SK-N-SH treated with all-trans-retinoic acid at 6 μM for 48 hours (cell line): ENCODE measurements at regions not wholly inside any gene's neighbourhood (a gene's known extent, or its start where the extent isn't known, plus 50 kb on each side); places are given as distances from the start of the nearest gene placed in this dataset.

Source experiments
- ATAC-seq: fragments of 200-7000 bp; cut with Tn5 transposase; 3 replicates; pipeline ENCODE4 v1.9.1; 2020; ENCODE audit warnings: mild to moderate bottlenecking, moderate library complexity
- ARNTL ChIP-seq: fragments of 450-650 bp; formaldehyde crosslinking; IDR thresholded peaks from 2 replicates; pipeline ENCODE4 v1.5.0; 2020; ENCODE audit warnings: low read depth, mild to moderate bottlenecking, moderate library complexity, borderline replicate concordance
- BACH2 ChIP-seq: fragments of 250-450 bp; sonication (Bioruptor Pico); IDR thresholded peaks from 2 replicates; pipeline ENCODE4 v1.9.0; 2021; ENCODE audit warnings: mild to moderate bottlenecking, borderline replicate concordance
- CSDC2 ChIP-seq: fragments of 250-450 bp; sonication (Bioruptor Pico); IDR thresholded peaks from 2 replicates; pipeline ENCODE4 v1.5.0; 2020; ENCODE audit warnings: mild to moderate bottlenecking, moderate library complexity
- ESRRG ChIP-seq: fragments of 250-450 bp; sonication (Bioruptor Pico); IDR thresholded peaks from 2 replicates; pipeline ENCODE4 v1.6.1; 2021; ENCODE audit warnings: mild to moderate bottlenecking
- GLIS3 ChIP-seq: fragments of 250-450 bp; sonication (Bioruptor Pico); IDR thresholded peaks from 2 replicates; pipeline ENCODE4 v1.5.0; 2020; ENCODE audit warnings: mild to moderate bottlenecking, moderate library complexity
- PPARA ChIP-seq: fragments of 250-450 bp; sonication (Bioruptor Pico); IDR thresholded peaks from 2 replicates; pipeline ENCODE4 v1.5.0; 2020; ENCODE audit warnings: mild to moderate bottlenecking, borderline replicate concordance
- RARB ChIP-seq: fragments of 250-450 bp; sonication (Bioruptor Pico); IDR thresholded peaks from 2 replicates; pipeline ENCODE4 v1.8.0; 2021; ENCODE audit warnings: mild to moderate bottlenecking, moderate library complexity
- TCF4 ChIP-seq: fragments of 250-450 bp; sonication (Bioruptor Pico); IDR thresholded peaks from 2 replicates; pipeline ENCODE4 v1.8.0; 2021; ENCODE audit warnings: mild to moderate bottlenecking, moderate library complexity, borderline replicate concordance
- TOX ChIP-seq: fragments of 250-450 bp; sonication (Bioruptor Pico); IDR thresholded peaks from 2 replicates; pipeline ENCODE4 v1.8.0; 2021; ENCODE audit warnings: mild to moderate bottlenecking, moderate library complexity, borderline replicate concordance
- ZC3H10 ChIP-seq: fragments of 250-450 bp; sonication (Bioruptor Pico); IDR thresholded peaks from 2 replicates; pipeline ENCODE4 v1.5.1; 2021; ENCODE audit warnings: mild to moderate bottlenecking, moderate library complexity
- ZFP3 ChIP-seq: fragments of 250-450 bp; sonication (Bioruptor Pico); IDR thresholded peaks from 2 replicates; pipeline ENCODE4 v1.5.0; 2020; ENCODE audit warnings: mild to moderate bottlenecking, moderate library complexity
- ZFP30 ChIP-seq: fragments of 450-650 bp; formaldehyde crosslinking; IDR thresholded peaks from 2 replicates; pipeline ENCODE4 v1.5.0; 2022; ENCODE audit warnings: mild to moderate bottlenecking, moderate library complexity
- ZNF565 ChIP-seq: fragments of 450-650 bp; formaldehyde crosslinking; conservative IDR thresholded peaks from 2 replicates; pipeline ENCODE4 v1.5.0; 2020; ENCODE audit warnings: low read depth, mild to moderate bottlenecking, moderate library complexity
- ZNF70 ChIP-seq: fragments of 450-650 bp; formaldehyde crosslinking; IDR thresholded peaks from 2 replicates; pipeline ENCODE4 v1.5.0; 2020; ENCODE audit warnings: mild to moderate bottlenecking, moderate library complexity
- ZNF8 ChIP-seq: fragments of 450-650 bp; formaldehyde crosslinking; IDR thresholded peaks from 2 replicates; pipeline ENCODE4 v1.5.0; 2020; ENCODE audit warnings: mild to moderate bottlenecking, moderate library complexity
- TF ChIP-seq, protein P1 (sequence below): fragments of 250-450 bp; sonication (Bioruptor Pico); IDR thresholded peaks from 2 replicates; pipeline ENCODE4 v1.5.1; 2020; ENCODE audit warnings: low read depth, mild to moderate bottlenecking, moderate library complexity
- TF ChIP-seq, protein P2 (sequence below): fragments of 250-450 bp; sonication (Bioruptor Pico); IDR thresholded peaks from 2 replicates; pipeline ENCODE4 v1.8.0; 2021; ENCODE audit warnings: low read depth, mild to moderate bottlenecking, moderate library complexity, borderline replicate concordance
- TF ChIP-seq, protein P3 (sequence below): fragments of 250-450 bp; sonication (Bioruptor Pico); IDR thresholded peaks from 2 replicates; pipeline ENCODE4 v1.5.0; 2020; ENCODE audit warnings: mild to moderate bottlenecking, moderate library complexity

DNA sequence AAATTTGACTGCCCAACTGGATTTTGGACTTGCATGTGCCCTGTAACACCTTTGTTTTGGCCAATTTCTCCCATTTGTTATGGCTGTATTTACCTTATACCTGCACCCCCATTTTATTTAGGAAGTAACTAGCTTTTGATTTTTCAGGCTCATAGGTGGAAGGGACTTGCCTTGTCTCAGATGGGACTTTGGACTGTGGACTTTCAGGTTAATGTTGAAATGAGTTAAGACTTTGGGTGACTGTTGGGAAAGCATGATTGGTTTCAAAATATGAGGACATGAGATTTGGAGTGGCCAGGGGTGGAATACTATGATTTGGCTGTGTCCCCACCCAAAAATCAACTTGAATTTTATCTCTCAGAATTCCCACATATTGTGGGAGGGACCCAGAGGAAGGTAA is 490.2 kb downstream of the PRR16 start:
- ATAC-seq = no peak
- TF ChIP-seq, protein P1, sequence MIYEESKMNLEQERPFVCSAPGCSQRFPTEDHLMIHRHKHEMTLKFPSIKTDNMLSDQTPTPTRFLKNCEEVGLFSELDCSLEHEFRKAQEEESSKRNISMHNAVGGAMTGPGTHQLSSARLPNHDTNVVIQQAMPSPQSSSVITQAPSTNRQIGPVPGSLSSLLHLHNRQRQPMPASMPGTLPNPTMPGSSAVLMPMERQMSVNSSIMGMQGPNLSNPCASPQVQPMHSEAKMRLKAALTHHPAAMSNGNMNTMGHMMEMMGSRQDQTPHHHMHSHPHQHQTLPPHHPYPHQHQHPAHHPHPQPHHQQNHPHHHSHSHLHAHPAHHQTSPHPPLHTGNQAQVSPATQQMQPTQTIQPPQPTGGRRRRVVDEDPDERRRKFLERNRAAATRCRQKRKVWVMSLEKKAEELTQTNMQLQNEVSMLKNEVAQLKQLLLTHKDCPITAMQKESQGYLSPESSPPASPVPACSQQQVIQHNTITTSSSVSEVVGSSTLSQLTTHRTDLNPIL = no peak
- no peak for TF ChIP-seq ZC3H10 (CRISPR knock-in tag)
- TF ChIP-seq, protein P2, sequence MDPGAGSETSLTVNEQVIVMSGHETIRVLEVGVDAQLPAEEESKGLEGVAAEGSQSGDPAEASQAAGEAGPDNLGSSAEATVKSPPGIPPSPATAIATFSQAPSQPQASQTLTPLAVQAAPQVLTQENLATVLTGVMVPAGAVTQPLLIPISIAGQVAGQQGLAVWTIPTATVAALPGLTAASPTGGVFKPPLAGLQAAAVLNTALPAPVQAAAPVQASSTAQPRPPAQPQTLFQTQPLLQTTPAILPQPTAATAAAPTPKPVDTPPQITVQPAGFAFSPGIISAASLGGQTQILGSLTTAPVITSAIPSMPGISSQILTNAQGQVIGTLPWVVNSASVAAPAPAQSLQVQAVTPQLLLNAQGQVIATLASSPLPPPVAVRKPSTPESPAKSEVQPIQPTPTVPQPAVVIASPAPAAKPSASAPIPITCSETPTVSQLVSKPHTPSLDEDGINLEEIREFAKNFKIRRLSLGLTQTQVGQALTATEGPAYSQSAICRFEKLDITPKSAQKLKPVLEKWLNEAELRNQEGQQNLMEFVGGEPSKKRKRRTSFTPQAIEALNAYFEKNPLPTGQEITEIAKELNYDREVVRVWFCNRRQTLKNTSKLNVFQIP (CRISPR knock-in tag) = no peak
- TF ChIP-seq CSDC2 (CRISPR knock-in tag) = no peak
- TF ChIP-seq ZFP3 (CRISPR knock-in tag) = no peak
- TF ChIP-seq BACH2 (CRISPR knock-in tag) = no peak
- TF ChIP-seq TOX (CRISPR knock-in tag) = no peak
- no peak for TF ChIP-seq ZNF565 (CRISPR knock-in tag)

DNA sequence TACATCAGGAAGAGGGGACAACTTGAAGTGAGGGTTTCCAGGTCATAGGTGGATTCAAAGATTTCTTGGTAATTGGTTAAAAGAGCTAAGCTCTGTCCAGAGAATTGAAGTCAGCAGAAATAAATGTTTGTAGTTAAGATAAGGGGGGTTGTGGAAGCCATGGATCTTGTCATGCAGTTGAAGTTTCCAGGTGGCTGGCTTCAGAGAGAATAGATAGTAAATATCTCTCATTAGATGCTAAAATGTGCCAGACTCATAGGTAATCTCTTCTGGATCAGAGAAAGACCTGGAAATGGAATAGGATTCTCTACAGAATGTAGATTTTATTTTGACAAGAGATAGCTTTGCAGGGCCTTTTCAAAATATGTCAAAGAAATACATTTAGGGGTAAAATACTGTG is 491.7 kb downstream of the PRR16 start:
- TF ChIP-seq ARNTL (CRISPR knock-in tag) (no peak), ESRRG (CRISPR knock-in tag) (no peak), ZNF565 (CRISPR knock-in tag) (no peak), BACH2 (CRISPR knock-in tag) (no peak), TOX (CRISPR knock-in tag) (no peak), PPARA (no peak), GLIS3 (CRISPR knock-in tag) (no peak), ZC3H10 (CRISPR knock-in tag) (no peak), RARB (CRISPR knock-in tag) (no peak), TCF4 (CRISPR knock-in tag) (no peak), ZFP30 (CRISPR knock-in tag) (no peak), ZNF8 (CRISPR knock-in tag) (no peak)
- TF ChIP-seq, protein P3, sequence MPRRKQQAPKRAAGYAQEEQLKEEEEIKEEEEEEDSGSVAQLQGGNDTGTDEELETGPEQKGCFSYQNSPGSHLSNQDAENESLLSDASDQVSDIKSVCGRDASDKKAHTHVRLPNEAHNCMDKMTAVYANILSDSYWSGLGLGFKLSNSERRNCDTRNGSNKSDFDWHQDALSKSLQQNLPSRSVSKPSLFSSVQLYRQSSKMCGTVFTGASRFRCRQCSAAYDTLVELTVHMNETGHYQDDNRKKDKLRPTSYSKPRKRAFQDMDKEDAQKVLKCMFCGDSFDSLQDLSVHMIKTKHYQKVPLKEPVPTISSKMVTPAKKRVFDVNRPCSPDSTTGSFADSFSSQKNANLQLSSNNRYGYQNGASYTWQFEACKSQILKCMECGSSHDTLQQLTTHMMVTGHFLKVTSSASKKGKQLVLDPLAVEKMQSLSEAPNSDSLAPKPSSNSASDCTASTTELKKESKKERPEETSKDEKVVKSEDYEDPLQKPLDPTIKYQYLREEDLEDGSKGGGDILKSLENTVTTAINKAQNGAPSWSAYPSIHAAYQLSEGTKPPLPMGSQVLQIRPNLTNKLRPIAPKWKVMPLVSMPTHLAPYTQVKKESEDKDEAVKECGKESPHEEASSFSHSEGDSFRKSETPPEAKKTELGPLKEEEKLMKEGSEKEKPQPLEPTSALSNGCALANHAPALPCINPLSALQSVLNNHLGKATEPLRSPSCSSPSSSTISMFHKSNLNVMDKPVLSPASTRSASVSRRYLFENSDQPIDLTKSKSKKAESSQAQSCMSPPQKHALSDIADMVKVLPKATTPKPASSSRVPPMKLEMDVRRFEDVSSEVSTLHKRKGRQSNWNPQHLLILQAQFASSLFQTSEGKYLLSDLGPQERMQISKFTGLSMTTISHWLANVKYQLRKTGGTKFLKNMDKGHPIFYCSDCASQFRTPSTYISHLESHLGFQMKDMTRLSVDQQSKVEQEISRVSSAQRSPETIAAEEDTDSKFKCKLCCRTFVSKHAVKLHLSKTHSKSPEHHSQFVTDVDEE (CRISPR knock-in tag) = no peak
- TF ChIP-seq, protein P2 (CRISPR knock-in tag) = no peak
- no peak for ATAC-seq

DNA sequence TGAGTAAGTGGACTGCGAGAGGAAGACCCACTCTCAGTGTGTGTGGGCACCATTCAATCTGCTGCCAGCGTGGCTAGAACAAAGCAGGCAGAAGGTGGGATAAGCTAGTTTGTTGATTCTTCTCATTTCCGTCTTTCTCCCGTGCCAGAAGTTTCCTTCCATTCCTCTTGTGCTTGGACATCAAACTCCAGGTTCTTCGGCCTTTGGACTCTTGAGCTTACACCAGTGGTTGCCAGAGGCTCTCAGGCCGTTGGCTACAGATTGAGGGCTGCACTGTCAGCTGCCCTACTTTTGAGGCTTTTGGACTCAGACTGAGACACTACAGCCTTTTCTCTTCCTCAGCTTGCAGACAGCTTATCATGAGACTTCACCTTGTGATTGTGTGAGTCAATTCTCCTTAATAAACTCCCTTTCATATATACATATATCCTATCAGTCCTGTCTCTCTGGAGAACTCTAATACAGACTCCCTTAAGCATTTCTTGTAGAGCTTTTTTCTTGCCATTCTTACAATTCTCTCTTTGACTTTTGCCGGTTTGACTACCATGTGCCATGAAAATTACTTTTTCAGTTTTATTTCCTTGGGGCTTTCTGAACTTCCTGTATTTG is 494.9 kb downstream of the PRR16 start:
- ATAC-seq = no peak
- no peak for TF ChIP-seq ZFP30 (CRISPR knock-in tag)
- TF ChIP-seq ZNF565 (CRISPR knock-in tag) = no peak
- TF ChIP-seq CSDC2 (CRISPR knock-in tag) = no peak
- TF ChIP-seq ARNTL (CRISPR knock-in tag) = no peak
- no peak for TF ChIP-seq ZNF70 (CRISPR knock-in tag)
- TF ChIP-seq, protein P3 (CRISPR knock-in tag) = no peak
- TF ChIP-seq BACH2 (CRISPR knock-in tag) = no peak
- TF ChIP-seq, all 23 proteins: peak for 0
